ENCODE measurements at regions not wholly inside any gene's neighbourhood (a gene's known extent, or its start where the extent isn't known, plus 50 kb on each side); places are given as distances from the start of the nearest gene placed in this dataset.
"Not testable (repeated sequence)": the region's sequence is repeated elsewhere in the genome, so short reads cannot be mapped to it uniquely, and the experiment has no call there.

DNA sequence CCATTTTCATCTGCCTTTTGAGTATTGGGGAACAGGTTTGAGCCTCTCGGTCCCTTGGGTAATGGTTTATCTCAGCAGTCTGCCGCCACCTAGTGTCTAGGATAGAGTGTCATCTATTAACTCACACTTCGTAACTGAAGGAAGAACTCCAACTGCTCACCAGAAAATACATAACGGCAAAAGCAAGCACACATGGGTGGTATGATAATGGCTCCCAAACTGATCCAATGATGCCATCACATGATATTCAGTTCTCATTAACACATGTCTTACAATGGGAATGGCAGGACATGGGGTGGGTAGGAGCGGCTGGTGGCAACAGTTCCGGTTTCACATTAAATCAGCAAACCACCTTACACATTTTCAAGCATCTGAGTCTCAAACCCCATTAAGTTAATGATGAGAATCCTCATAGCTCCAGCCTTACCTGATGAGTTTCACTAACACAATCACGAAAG is 110.7 kb upstream of the PHACTR1 start:
- DNase-seq (ENCODE audit: low read depth in 4 of 4, low spot score in 3 of 4), result no peak

DNA sequence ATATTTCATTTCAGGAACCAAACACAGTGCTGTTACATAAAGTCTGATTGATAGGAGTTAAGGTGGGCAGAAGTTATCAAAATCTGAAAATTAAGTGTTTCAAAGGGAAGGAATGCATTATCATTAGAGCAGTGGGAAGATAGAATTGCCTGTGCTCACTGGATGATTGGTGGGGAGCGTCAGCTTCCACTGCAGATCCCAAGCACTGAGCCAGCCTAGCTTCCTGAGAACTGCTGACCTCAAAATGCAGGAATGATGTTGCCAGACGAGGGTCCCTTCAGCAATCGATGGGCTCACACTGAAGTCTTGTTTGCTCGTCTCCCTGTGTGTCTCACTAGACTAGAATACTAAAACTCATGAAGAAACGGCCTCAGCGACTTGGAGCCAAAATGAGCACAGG is 110.0 kb upstream of the PHACTR1 start:
- no peak for DNase-seq (ENCODE audit: low read depth in 4 of 4, low spot score in 3 of 4)

DNA sequence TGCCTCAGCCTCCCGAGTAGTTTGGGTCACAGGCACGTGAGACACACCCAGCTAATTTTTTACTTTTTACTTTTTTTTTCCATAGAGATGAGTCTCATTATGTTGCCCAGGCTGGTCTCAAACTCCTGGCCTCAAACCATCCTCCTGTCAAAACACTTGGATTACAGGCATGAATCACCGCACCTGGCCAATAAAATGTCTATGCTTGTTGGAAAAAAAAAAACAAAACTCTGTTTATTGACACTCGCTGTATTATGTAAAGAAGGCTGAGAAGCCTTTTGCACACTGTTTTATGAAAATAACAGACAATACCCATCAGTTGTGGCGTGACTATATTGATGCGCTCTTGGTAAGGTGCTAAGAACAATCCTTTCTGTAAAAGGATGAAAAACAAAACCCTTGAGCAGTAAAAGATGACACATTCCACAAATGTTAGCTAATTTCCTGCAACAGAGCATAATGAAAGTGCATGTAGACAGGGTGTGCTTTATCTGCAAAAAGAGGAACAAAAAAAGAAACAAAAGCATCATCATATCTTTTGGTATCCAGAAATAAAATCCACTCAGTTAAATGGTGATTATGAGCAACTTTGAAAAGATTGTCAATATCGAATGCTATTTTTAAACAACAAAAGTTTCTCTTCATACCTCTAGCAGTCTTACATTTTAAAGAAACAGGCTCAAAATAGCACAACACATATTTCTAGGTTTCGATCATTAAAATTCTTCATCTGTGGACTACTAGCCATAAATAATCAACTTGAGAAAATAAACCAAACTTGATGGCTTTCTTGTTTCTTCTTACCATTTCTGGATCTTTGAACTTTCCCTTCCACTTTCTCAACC is 108.3 kb upstream of the PHACTR1 start:
- no peak for DNase-seq (ENCODE audit: low read depth in 4 of 4, low spot score in 3 of 4)

DNA sequence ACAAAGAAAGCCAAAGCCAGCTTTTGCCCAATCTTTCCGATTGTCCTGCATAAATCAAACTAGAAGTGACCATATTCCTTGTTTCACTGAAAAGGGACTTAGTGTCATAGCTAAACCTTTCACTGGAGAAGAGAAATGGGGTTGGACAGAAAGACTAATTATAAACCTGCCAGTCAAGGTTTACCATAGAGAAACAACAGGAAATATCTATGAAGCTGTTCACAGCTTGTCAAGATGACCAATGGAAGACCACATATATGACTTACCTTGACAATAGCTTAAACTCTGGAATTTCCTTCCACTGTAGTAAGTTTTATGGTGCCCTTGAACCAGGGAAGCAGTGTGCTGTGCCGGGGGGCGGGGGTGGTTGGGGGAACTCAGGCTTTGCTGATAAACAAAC is 107.7 kb upstream of the PHACTR1 start:
- DNase-seq (ENCODE audit: low read depth in 4 of 4, low spot score in 3 of 4), result no peak

DNA sequence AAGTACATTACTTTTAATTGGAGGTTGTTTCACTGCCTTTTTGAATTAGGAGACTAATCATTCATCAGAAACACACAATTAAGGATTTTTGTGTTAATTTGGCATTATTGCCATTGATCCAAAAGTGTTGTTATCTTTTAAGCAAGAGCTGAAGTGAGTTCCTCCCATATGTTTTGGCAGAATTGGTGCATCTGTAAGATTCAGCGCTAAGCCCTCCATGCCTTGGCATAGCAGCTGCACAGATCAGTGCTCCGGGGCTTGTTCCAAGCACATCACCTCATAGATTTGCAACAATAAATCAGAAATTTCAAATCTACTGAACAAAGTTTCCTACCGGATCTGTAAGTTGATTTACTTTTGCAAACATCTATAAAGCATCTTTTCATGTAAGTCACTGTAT is 106.8 kb upstream of the PHACTR1 start:
- no peak for DNase-seq (ENCODE audit: low read depth in 4 of 4, low spot score in 3 of 4)

DNA sequence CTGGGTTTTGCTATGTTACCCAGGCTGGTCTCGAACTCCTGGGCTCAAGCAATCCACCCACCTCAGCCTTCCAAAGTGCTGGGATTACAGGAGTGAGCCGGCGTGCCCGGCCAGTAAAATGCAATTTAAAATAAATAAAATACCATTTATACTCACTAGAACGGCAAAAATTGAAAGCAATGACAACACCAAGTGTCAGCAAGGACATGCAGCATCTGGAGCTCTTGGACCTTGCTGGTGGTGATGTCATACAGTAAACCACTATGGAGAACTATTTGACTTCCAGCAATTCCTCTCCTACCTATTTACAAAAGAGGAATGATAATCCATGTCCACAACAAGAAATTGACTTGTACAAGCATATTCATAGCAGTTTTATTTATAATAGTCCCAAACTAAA is 105.7 kb upstream of the PHACTR1 start:
- DNase-seq (ENCODE audit: low read depth in 4 of 4, low spot score in 3 of 4), result no peak

DNA sequence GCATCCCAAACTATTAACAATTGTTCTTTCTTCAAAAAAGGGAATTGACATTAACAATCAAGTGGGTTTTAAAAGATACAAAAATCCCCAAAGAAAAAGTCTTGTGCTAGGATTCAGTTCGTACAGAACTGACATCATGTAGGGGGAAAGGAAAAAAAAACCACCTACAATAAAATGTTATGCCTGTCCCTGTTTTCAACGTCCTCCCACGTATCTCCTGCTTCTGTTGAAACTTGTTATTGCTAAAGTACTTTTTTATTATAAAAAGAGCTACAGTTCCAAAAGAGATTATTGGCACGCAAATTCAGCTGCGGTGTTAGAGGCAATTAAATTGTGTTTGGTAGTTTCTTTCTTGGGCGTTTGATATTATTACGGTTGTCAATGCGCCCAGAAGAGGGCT is 102.8 kb upstream of the PHACTR1 start:
- DNase-seq (ENCODE audit: low read depth in 4 of 4, low spot score in 3 of 4), result no peak

DNA sequence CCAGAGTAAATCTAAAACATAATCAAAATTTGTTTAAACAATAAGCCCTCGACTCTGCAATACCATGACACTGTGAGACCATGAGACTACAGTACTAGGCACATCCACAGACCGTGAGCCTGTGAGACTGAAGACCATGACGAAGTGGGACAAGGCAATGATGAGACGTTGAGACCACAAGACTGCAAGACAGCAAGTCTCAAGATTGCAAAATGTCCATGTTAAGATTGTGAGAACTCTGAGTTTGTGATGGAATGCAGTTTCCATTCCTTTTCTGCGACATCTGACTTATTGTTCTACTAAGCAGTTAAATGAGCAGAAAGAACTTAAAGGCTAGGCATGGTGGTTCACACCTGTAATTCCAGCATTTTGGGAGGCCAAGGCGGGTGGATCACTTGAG is 102.1 kb upstream of the PHACTR1 start:
- DNase-seq (ENCODE audit: low read depth in 4 of 4, low spot score in 3 of 4), result no peak

DNA sequence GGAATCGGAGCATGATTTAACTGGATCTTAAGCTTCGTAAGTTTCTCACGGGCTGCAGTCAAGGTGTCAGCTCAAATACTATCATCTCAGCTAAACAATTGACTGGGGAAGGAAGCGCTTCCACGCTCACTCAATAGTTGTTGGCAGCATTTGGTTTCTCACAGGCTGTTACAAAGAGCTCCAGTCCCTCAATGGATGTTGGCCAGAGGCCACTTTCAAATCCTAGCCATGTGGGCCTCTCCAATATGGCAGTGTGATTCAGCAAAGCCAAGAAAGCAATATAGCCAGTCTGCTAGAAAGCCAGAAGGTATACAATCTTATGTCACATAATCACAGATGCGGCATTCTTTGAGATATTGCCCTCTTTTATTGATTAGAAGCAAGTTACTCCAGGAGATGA is 98.3 kb upstream of the PHACTR1 start:
- DNase-seq (ENCODE audit: low read depth in 4 of 4, low spot score in 3 of 4), result no peak

DNA sequence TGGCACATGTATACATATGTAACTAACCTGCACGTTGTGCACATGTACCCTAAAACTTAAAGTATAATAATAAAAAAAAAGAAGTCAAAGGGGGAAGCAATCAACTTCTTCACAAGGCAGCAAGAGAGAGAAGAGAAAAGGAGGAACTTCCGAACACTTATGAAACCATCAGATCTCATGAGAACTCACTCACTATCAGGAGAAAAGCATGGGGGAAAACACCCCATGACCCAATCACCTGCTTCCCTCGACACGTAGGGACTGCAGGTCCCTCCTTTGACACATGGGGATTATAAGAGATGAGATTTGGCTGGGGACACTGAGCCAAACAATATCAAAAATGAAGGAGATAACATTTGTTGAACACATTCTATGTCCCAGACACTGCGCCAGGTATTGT is 94.8 kb upstream of the PHACTR1 start:
- DNase-seq (ENCODE audit: low read depth in 4 of 4, low spot score in 3 of 4), result no peak

DNA sequence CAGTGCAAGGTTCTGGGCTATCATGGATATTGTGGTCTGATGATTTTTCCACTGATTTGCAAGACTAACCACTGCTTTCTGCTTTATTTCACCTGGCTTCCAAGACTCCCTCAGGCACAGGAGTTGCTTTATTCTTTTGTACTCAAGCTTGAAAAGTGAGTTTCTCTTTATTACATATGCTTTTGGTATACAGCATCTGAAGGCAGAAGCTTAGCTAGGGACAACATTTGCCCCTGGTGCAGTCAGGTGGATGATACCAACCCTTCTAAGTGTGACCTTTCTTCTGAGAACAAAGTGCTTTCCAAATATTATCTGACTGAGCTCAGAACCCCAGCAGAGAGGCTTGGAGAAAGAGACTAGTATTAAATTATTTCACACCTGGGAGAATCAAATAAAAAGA is 94.0 kb upstream of the PHACTR1 start:
- DNase-seq (ENCODE audit: low read depth in 4 of 4, low spot score in 3 of 4), result no peak

DNA sequence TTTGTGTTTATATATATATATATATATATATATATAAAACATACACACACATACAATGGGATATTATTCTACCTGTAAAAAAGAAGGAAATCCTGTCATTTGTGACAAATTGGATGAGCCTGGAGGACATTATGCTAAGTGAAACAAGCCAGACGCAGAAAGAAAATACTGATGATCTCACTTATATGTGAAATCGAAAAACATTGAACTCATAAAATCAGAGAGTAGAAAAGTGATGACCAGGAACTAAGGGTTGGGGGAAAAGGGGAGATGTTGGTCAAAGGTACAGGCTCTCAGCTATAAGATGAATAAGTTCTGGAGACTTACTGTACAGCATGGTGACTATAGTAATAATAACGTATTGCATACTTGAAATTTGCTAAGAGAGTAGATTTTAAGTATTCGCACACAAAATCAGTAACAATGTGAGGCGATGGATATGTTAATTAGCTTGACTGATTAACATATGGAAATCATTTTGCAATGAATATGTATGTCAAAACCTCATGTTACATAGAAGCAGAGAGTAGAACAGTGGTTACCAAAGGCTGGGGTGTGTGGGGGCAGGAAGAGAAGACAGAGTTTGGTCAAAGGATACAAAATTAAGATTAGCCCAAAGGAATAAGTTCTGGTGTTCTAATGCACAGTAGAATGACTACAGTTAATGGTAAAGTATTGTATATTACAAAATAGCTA is 92.3 kb upstream of the PHACTR1 start:
- no peak for DNase-seq (ENCODE audit: low read depth in 4 of 4, low spot score in 3 of 4)

DNA sequence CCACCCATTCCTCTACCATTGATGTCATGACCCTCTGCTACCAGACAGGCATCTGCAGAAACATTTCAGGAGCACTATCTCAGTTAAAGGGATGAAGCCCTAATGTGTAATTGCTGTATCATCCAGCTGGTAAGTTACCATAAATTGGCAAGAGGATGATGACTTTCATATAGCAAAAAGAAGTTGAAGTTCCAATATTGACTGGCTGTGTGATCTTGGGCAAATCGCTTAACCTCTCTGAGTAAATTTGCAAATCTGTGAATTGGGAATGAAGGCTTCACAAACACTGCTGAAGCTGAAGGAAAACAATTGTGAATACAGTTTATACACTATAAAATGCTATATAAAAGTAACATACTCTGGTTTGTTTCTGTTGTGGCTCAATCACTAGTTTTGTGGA is 89.5 kb upstream of the PHACTR1 start:
- DNase-seq (ENCODE audit: low read depth in 4 of 4, low spot score in 3 of 4), result no peak

DNA sequence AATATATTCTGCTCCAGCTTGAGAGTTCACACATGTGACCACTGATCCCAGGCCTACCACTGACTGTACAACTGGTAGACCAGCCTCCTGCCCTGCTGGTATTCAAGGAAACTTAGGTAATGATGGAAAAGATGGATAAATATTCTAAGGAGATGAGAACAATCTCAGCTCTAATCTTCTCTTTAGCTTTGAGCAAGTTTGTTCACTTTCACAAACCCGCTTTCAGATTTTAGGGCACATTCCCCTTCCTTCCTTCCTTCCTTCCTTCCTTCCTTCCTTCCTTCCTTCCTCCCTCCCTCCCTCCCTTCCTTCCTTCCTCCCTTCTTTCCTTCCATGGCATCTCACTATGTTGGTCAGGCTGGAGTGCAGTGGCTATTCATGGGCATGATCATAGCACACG is 88.2 kb upstream of the PHACTR1 start:
- DNase-seq (ENCODE audit: low read depth in 4 of 4, low spot score in 3 of 4), result no peak

DNA sequence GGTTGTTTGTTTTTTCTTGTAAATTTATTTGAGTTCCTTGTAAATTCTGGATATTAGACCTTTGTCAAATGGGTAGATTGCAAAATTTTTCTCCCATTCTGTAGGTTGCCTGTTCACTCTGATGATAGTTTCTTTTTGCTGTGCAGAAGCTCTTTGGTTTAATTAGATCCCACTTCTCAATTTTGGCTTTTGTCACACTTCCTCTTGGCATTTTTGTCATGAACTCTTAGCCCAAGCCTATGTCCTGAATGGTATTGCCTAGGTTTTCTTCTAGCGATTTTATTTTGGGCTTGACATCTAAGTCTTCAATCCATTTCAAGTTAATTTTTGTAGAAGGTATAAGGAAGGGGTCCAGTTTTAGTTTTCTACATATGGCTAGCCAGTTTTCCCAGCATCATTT is 82.8 kb upstream of the PHACTR1 start:
- not testable (repeated sequence) for DNase-seq (ENCODE audit: low read depth in 4 of 4, low spot score in 3 of 4)

DNA sequence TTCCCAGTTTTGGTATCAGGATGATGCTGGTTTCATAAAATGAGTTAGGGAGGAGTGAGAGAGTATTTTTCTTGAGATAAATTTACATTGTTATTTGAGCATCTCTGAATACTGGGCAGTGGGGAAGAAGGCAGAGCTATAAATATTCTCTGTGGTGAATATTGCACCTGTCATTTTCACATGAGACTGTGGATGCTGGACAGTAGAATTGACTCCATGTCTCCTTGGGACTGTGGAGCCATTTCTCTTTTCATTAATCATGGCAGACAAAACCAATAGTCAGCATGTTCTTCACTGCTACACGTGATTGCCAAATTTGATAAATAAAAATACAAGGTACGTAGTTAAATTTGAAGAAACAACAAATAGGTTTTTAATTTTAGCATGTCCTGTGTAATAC is 81.2 kb upstream of the PHACTR1 start:
- no peak for DNase-seq (ENCODE audit: low read depth in 4 of 4, low spot score in 3 of 4)

DNA sequence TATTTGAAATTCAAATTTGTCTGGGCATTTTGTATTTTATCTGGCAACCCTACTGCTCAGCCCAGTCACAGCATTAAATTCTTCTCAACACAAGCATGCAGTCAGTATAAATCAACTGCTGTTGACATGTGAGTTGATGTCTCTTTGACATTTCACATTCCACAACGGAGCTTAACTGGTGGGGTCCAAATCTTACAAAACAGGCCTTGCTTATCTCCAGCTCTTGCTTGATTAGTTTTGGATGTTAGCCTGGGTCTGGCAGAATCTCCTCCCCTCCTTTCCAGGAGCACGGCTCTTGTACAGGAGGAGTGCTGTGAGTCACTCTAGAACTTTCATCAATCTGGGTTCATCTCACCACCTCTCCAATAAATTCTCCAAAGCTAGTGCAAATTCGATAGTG is 80.8 kb upstream of the PHACTR1 start:
- DNase-seq (ENCODE audit: low read depth in 4 of 4, low spot score in 3 of 4), result no peak

DNA sequence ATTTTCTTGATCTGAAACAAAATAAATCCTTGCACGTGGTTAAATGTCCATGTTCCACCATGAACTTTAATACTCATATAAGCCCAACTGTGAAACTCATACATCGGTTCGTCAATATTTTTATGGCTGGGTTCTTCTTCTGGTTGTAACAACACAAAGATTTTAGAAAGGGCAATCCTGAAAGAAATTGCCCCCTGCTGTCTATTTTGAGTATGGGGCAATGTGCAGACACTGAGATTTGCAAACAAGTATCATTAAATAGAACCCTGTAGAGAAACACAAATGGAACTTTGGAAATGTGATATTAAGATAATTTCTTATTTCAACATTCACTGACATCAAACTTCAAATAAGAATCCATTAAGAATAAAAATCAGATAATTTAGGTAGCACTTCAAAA is 80.2 kb upstream of the PHACTR1 start:
- DNase-seq (ENCODE audit: low read depth in 4 of 4, low spot score in 3 of 4), result no peak

DNA sequence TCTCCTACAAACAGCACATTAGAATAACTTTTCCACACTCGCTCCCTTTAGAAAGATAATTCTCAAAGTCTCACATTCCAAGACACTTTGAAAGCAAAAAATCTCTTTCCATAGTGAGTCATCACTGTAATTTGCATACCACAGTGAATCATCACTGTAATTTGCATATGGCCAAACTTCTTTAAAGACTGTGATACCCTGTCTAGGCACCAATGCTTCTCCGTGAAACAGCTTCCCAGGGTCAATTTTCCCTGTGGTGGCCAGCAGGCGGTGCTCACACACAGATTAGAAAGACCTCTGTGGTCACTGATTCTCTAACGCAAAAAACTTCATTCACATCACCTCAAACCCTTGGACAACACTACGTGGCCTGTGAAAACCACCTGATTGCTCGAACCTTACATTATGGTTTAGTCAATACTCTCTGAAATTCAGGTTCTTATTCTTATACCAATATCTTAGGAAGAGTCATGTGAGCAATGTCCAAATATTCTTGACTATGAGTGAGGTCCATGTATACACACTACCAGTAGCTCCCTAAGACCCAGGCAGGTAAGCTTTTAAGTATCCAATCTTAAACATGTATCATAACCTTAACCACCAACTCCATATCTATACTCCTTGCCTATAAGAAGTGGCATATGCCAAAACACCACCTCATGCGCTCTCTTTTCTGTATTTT is 78.5 kb upstream of the PHACTR1 start:
- DNase-seq (ENCODE audit: low read depth in 4 of 4, low spot score in 3 of 4), result peak; percentile 23 to 35 (median 28)

DNA sequence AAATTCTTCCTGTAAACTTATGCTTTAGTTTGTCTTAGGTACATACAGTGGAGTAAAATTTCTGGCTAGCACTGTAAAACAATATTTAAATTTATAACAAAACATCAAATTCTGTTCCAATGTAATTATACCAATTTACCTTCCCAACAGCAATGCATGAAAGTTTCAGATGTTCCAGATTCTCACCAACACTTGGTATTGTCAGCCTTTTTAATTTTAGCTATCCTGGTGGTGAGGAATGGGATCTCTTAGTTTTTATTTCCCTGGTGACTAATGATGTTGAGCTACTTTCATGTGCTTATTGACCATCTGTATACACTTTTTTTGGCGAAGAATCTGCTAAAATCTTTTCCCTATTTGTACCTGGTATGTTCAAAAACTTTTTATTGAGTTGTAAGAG is 76.1 kb upstream of the PHACTR1 start:
- no peak for DNase-seq (ENCODE audit: low read depth in 4 of 4, low spot score in 3 of 4)

DNA sequence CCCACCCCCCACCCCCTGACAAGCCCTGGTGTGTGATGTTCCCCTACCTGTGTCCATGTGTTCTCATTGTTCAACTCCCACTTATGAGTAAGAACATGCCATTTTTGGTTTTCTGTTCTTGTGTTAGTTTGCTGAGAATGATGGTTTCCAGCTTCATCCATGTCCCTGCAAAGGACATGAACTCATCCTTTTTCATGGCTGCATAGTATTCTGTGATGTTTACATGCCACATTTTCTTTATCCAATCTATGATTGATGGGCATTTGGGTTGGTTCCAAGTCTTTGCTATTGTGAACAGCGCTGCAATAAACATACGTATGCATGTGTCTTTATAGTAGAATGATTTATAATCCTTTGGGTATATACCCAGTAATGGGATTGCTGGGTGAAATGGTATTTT is 74.8 kb upstream of the PHACTR1 start:
- not testable (repeated sequence) for DNase-seq (ENCODE audit: low read depth in 4 of 4, low spot score in 3 of 4)

DNA sequence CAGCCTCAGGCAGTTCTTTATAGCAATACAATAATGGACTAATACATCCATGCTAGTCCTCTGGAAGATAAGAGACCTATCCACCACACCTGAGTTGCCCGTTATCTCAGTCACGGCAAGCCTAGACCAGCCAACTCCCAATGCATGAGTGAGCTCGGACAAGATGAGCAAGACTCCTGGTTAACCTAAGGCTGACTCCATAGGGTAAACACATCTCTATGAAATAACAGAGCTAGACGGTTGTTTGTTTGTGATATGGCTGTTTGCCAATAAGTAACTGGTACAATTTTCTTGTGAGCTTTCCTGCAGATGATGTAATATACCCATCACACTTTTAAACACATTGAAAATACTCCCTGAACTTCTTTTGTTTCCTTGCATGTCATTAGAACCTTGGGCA is 70.6 kb upstream of the PHACTR1 start:
- DNase-seq (ENCODE audit: low read depth in 4 of 4, low spot score in 3 of 4), result no peak

Data from right renal pelvis (tissue), 4 donors.